ENCODE measurements at regions not wholly inside any gene's neighbourhood (a gene's known extent, or its start where the extent isn't known, plus 50 kb on each side); places are given as distances from the start of the nearest gene placed in this dataset.

DNA sequence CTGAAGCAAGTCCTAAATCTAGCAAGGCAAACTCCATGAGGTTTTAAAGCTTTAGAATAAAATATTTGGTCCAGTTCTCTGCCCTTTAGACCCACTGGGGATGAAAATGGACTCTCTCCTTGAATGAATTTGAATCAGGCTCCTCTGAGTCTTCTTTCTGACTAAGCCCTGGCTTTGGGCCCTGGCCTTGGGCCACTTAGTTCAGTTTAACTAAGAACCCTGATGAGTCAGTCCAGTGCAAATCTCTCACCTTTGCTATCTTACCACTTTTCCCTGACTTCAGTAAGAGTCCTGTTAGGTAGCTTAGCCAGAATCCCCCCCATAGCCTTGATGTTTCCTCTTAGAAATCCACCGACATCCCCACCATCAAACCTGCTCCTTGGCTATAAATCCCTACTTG, 427.5 kb downstream of the SNAPC1 start:
- in situ Hi-C loops (cut with MboI; ENCODE audit: low sequenced_read_pairs in 4 of 4) (loop anchor here in 1 of 4 donors (25.0 kb wide), 1 partner anchor 1098 kb away; no protein-coding TSS in a partner anchor), intact Hi-C loops (cut with DNase I; ENCODE audit: low total_unique reads) (no loop called here)
- DNase-seq = no peak
- Histone ChIP-seq H3K27me3 (no peaks in the 10 kb centered on the region), H3K4me1 (no peaks in the 10 kb centered on the region), H3K36me3 (no peaks in the 10 kb centered on the region), H3K9me3 (no peaks in the 10 kb centered on the region), H3K4me3 (no peak overlapping the region), H3K27ac (no peak overlapping the region)
- TF ChIP-seq, protein P1, sequence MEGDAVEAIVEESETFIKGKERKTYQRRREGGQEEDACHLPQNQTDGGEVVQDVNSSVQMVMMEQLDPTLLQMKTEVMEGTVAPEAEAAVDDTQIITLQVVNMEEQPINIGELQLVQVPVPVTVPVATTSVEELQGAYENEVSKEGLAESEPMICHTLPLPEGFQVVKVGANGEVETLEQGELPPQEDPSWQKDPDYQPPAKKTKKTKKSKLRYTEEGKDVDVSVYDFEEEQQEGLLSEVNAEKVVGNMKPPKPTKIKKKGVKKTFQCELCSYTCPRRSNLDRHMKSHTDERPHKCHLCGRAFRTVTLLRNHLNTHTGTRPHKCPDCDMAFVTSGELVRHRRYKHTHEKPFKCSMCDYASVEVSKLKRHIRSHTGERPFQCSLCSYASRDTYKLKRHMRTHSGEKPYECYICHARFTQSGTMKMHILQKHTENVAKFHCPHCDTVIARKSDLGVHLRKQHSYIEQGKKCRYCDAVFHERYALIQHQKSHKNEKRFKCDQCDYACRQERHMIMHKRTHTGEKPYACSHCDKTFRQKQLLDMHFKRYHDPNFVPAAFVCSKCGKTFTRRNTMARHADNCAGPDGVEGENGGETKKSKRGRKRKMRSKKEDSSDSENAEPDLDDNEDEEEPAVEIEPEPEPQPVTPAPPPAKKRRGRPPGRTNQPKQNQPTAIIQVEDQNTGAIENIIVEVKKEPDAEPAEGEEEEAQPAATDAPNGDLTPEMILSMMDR (IDR thresholded peaks at IDR 0.05 in 4 of 5, conservative IDR thresholded peaks at IDR 0.05 in 1 of 5) = no peak
- no peak for TF ChIP-seq POLR2A (IDR thresholded peaks at IDR 0.05)
- ATAC-seq = no peak

DNA sequence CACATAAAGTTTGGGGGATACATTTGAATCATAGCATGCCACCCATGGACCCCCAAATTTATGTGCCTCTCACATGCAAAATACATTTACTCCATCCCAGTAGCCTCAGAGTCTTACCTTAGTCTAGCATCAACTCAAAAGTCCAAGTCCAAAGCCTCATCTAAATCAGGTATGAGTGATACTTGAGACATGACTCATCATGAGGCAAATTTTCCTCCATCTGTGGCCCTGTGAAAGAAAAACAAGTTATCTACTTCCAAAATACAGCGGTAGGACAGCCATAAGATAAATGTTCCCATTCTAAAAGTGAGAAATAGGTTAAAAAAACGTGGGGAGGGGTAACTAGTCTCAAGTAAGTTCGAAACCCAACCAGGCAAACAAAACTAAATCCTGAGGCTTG, 444.2 kb downstream of the SNAPC1 start:
- Histone ChIP-seq H3K27me3 (no peaks in the 10 kb centered on the region), H3K4me1 (no peaks in the 10 kb centered on the region), H3K27ac (no peak overlapping the region), H3K36me3 (no peaks in the 10 kb centered on the region), H3K4me3 (no peak overlapping the region), H3K9me3 (no peaks in the 10 kb centered on the region)
- intact Hi-C loops (cut with DNase I; ENCODE audit: low total_unique reads) (no loop called here), in situ Hi-C loops (cut with MboI; ENCODE audit: low sequenced_read_pairs in 4 of 4) (no loop called here)
- no peak for DNase-seq
- no peak for TF ChIP-seq POLR2A (IDR thresholded peaks at IDR 0.05)
- no peak for ATAC-seq

DNA sequence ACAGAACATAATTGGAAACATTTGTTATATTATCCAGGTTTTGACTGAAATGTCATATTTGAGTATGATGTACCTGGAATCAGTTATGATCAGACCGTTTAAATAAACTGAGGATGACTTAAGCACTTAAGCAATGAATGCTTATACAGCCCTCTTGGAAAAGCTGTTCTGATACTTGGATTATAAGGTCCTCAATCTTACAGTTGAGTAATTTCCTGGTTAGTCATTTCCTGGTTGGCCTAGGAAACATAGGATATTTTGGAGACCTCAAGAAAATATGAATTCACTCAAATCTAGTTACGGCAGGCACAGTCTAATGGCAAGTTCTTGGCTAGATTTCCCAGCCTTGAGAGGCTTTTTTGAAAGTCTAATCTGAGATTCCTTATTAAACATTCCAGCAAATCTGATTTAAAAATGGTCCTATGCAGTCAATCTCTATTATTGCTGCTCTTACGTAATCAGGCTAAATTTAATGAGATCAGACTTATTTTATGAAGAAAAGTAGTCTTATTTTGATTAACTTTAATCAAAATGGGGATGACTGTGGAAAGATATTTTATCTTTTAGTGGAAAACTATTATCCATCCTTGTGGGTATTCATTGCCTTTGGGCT, 447.2 kb downstream of the SNAPC1 start:
- intact Hi-C loops (cut with DNase I; ENCODE audit: low total_unique reads) (no loop called here), in situ Hi-C loops (cut with MboI; ENCODE audit: low sequenced_read_pairs in 4 of 4) (no loop called here)
- Histone ChIP-seq H3K4me3 (no peak overlapping the region), H3K27me3 (no peaks in the 10 kb centered on the region), H3K9me3 (no peaks in the 10 kb centered on the region), H3K36me3 (no peaks in the 10 kb centered on the region), H3K27ac (no peak overlapping the region), H3K4me1 (no peaks in the 10 kb centered on the region)
- ATAC-seq = no peak
- no peak for TF ChIP-seq POLR2A (IDR thresholded peaks at IDR 0.05)
- TF ChIP-seq, protein P1 (IDR thresholded peaks at IDR 0.05 in 4 of 5, conservative IDR thresholded peaks at IDR 0.05 in 1 of 5) = no peak
- no peak for DNase-seq

DNA sequence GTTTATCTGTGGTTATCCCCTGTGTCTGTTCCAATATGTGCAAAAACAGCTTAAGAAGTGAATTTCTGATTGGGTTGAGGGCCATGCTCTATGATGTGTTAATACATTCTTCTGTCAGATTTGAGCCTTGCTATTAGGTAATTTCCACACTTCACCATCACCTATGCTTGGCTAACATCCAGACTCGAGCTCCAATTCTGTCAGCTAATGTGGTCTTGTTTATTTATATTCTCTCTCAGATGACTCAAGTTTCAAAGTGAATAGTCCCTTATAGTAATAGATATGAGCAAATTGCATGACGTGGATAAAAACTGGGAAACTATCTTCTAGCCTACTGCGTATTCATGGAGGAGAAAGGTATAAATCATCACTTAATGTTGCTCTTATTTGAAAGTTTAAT, 451.3 kb downstream of the SNAPC1 start:
- in situ Hi-C loops (cut with MboI; ENCODE audit: low sequenced_read_pairs in 4 of 4) (no loop called here), intact Hi-C loops (cut with DNase I; ENCODE audit: low total_unique reads) (no loop called here)
- H3K4me1 ChIP-seq = no peaks in the 10 kb centered on the region
- ATAC-seq (no peak), DNase-seq (no peak)
- no peak overlapping the region for H3K4me3 ChIP-seq
- H3K27ac ChIP-seq = no peak overlapping the region
- H3K27me3 ChIP-seq = no peaks in the 10 kb centered on the region
- no peaks in the 10 kb centered on the region for H3K9me3 ChIP-seq
- TF ChIP-seq POLR2A (IDR thresholded peaks at IDR 0.05) = no peak
- TF ChIP-seq, protein P1 (IDR thresholded peaks at IDR 0.05 in 4 of 5, conservative IDR thresholded peaks at IDR 0.05 in 1 of 5) = no peak
- no peaks in the 10 kb centered on the region for H3K36me3 ChIP-seq

DNA sequence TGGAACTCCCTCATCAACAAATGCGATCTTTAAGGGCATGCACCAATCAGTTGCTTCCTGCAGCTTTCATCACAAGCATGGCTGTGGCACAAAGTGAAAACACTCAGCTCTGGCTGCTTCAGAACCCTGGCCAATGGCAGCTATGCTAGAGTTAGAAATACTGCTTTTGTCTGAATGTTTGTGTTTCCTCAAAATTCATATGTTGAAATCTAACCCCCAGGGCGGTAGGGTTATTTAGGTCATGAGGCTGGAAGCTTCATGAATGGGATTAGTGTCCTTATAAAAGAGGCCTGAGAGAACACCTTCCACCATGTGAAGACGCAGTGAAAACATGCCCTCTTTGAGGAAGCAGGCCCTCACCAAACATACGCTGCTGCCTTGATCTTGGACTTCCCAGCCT, 453.9 kb downstream of the SNAPC1 start:
- Histone ChIP-seq H3K4me3 (no peak overlapping the region), H3K27me3 (no peaks in the 10 kb centered on the region), H3K9me3 (no peaks in the 10 kb centered on the region), H3K27ac (no peak overlapping the region), H3K4me1 (no peaks in the 10 kb centered on the region), H3K36me3 (no peaks in the 10 kb centered on the region)
- no peak for DNase-seq
- intact Hi-C loops (cut with DNase I; ENCODE audit: low total_unique reads) = no loop called here
- TF ChIP-seq, protein P1 (IDR thresholded peaks at IDR 0.05 in 4 of 5, conservative IDR thresholded peaks at IDR 0.05 in 1 of 5) = no peak
- no peak for TF ChIP-seq POLR2A (IDR thresholded peaks at IDR 0.05)
- no peak for ATAC-seq
- in situ Hi-C loops (cut with MboI; ENCODE audit: low sequenced_read_pairs in 4 of 4) = no loop called here
